DOHH2 (cell line): ENCODE measurements at regions not wholly inside any gene's neighbourhood (a gene's known extent, or its start where the extent isn't known, plus 50 kb on each side); places are given as distances from the start of the nearest gene placed in this dataset.

ENCODE experiments used
- CTCF ChIP-seq: fragments of 200-600 bp; sonication (generic); IDR thresholded peaks from one replicate; pipeline ENCODE4 v1.5.1; 2014; ENCODE audit warnings: antibody characterized with exemption, mild to moderate bottlenecking, low read depth, low read length; ENCODE audit not compliant: poor library complexity, severe bottlenecking
- EZH2phosphoT487 ChIP-seq: fragments of 200-600 bp; sonication (generic); IDR thresholded peaks from 2 replicates; pipeline ENCODE4 v1.6.1; 2017; ENCODE audit warnings: borderline replicate concordance, mild to moderate bottlenecking, antibody characterized with exemption, low read length, moderate library complexity, mixed read lengths

- TF ChIP-seq CTCF: no peak
- no peak for TF ChIP-seq EZH2phosphoT487
These were observed 921.9 kb upstream of the EYS start for GRCh38 chr6:66628917-66629316.
